Immature natural killer cell (primary cell): ENCODE measurements at regions not wholly inside any gene's neighbourhood (a gene's known extent, or its start where the extent isn't known, plus 50 kb on each side); places are given as distances from the start of the nearest gene placed in this dataset.

Source experiments
- DNase-seq, 3 donors: peaks; one replicate each; pipeline ENCODE4 v3.0.0; 2022; ENCODE audit warnings: mixed read lengths in 1 of 3
- H3K27ac Mint-ChIP-seq, 6 donors: one replicate each; pipeline ENCODE4 v1.8.0; 2020; ENCODE audit warnings: mixed read lengths in 6 of 6, mild to moderate bottlenecking in 5 of 6, inconsistent platforms in 4 of 6, moderate library complexity in 3 of 6
- H3K27me3 Mint-ChIP-seq, 3 donors: one replicate each; pipeline ENCODE4 v1.8.0; 2020 to 2021; ENCODE audit warnings: low read depth in 3 of 3, mild to moderate bottlenecking in 3 of 3, mixed read lengths in 3 of 3, moderate library complexity in 3 of 3, inconsistent platforms in 1 of 3
- H3K36me3 Mint-ChIP-seq, 3 donors: one replicate each; pipeline ENCODE4 v1.8.0; 2020; ENCODE audit warnings: mixed read lengths in 3 of 3, inconsistent platforms in 2 of 3, mild to moderate bottlenecking in 2 of 3
- H3K4me1 Mint-ChIP-seq, 2 donors: one replicate each; pipeline ENCODE4 v1.8.0; 2020; ENCODE audit warnings: inconsistent platforms in 2 of 2, mild to moderate bottlenecking in 2 of 2, mixed read lengths in 2 of 2, moderate library complexity in 1 of 2
- H3K4me3 Mint-ChIP-seq, 5 donors: one replicate each; pipeline ENCODE4 v1.8.0; 2020; ENCODE audit warnings: mild to moderate bottlenecking in 5 of 5, mixed read lengths in 5 of 5, inconsistent platforms in 3 of 5, moderate library complexity in 3 of 5
- H3K9me3 Mint-ChIP-seq, 6 donors: one replicate each; pipeline ENCODE4 v1.8.0; 2020; ENCODE audit warnings: mild to moderate bottlenecking in 6 of 6, mixed read lengths in 6 of 6, inconsistent platforms in 4 of 6, moderate library complexity in 3 of 6

GRCh38 chr2:238586931-238587775, 160.4 kb downstream of the ASB1 start:
- H3K27ac Mint-ChIP-seq: no peak overlapping the region
- no peaks in the 10 kb centered on the region for H3K36me3 Mint-ChIP-seq
- H3K4me1 Mint-ChIP-seq: no peaks in the 10 kb centered on the region
- no peak overlapping the region for H3K4me3 Mint-ChIP-seq
- no peak for DNase-seq
- H3K9me3 Mint-ChIP-seq: peaks cover 0 to 2% (median 0%) of the 10 kb centered on the region in 6 donors
- peaks cover 0 to 6% (median 0%) of the 10 kb centered on the region in 3 donors for H3K27me3 Mint-ChIP-seq

GRCh38 chr2:238587776-238588660, 161.3 kb downstream of the ASB1 start:
- H3K36me3 Mint-ChIP-seq: no peaks in the 10 kb centered on the region
- H3K4me1 Mint-ChIP-seq: no peaks in the 10 kb centered on the region
- no peaks in the 10 kb centered on the region for H3K9me3 Mint-ChIP-seq
- no peak overlapping the region for H3K4me3 Mint-ChIP-seq
- DNase-seq: no peak
- H3K27ac Mint-ChIP-seq: no peak overlapping the region
- peaks cover 0 to 6% (median 0%) of the 10 kb centered on the region in 3 donors for H3K27me3 Mint-ChIP-seq

GRCh38 chr2:238589591-238590460, 163.1 kb downstream of the ASB1 start:
- Mint-ChIP-seq H3K9me3 (no peaks in the 10 kb centered on the region), H3K4me1 (peaks cover 0 to 5% of the 10 kb centered on the region in 2 donors), H3K4me3 (no peak overlapping the region), H3K27ac (no peak overlapping the region), H3K27me3 (peaks cover 0 to 6% (median 4%) of the 10 kb centered on the region in 3 donors), H3K36me3 (no peaks in the 10 kb centered on the region)
- no peak for DNase-seq

- Mint-ChIP-seq H3K27me3 (peaks cover 0 to 4% (median 4%) of the 10 kb centered on the region in 3 donors), H3K36me3 (no peaks in the 10 kb centered on the region), H3K4me1 (peaks cover 0 to 19% of the 10 kb centered on the region in 2 donors), H3K27ac (no peak overlapping the region), H3K4me3 (no peak overlapping the region), H3K9me3 (no peaks in the 10 kb centered on the region)
- no peak for DNase-seq
Measured at GRCh38 chr2:238591732-238592131, 165.0 kb downstream of the ASB1 start.

- Mint-ChIP-seq H3K4me1 (peaks cover 0 to 33% of the 10 kb centered on the region in 2 donors), H3K9me3 (no peaks in the 10 kb centered on the region), H3K27me3 (peaks cover 2 to 5% (median 4%) of the 10 kb centered on the region in 3 donors), H3K4me3 (no peak overlapping the region), H3K27ac (no peak overlapping the region), H3K36me3 (no peaks in the 10 kb centered on the region)
- DNase-seq: no peak
Measured at GRCh38 chr2:238593236-238593635, 166.5 kb downstream of the ASB1 start.

GRCh38 chr2:238593678-238594077, 167.0 kb downstream of the ASB1 start:
- Mint-ChIP-seq H3K27me3 (peaks cover 2 to 5% (median 4%) of the 10 kb centered on the region in 3 donors), H3K4me1 (peaks cover 0 to 33% of the 10 kb centered on the region in 2 donors), H3K4me3 (no peak overlapping the region), H3K36me3 (no peaks in the 10 kb centered on the region), H3K27ac (no peak overlapping the region), H3K9me3 (no peaks in the 10 kb centered on the region)
- no peak for DNase-seq

GRCh38 chr2:238594796-238595749, 168.3 kb downstream of the ASB1 start:
- peak overlapping the region in 3 of 5 donors; percentile 61 to 74 (median 64) for H3K4me3 Mint-ChIP-seq
- peaks cover 0 to 3% (median 0%) of the 10 kb centered on the region in 6 donors for H3K9me3 Mint-ChIP-seq
- peaks cover 0 to 33% of the 10 kb centered on the region in 2 donors for H3K4me1 Mint-ChIP-seq
- peak overlapping the region in 4 of 6 donors; percentile 60 to 91 (median 76) for H3K27ac Mint-ChIP-seq
- no peaks in the 10 kb centered on the region for H3K36me3 Mint-ChIP-seq
- DNase-seq: peak in 1 of 3 donors; percentile 3
- H3K27me3 Mint-ChIP-seq: peaks cover 2 to 5% (median 5%) of the 10 kb centered on the region in 3 donors

GRCh38 chr2:238595750-238596570, 169.2 kb downstream of the ASB1 start:
- Mint-ChIP-seq H3K27me3 (peaks cover 2 to 5% (median 4%) of the 10 kb centered on the region in 3 donors), H3K27ac (peak overlapping the region in 4 of 6 donors; percentile 60 to 91 (median 76)), H3K4me3 (peak overlapping the region in 3 of 5 donors; percentile 61 to 74 (median 64)), H3K9me3 (peaks cover 0 to 3% (median 0%) of the 10 kb centered on the region in 6 donors), H3K4me1 (peaks cover 0 to 33% of the 10 kb centered on the region in 2 donors), H3K36me3 (no peaks in the 10 kb centered on the region)
- peak in 1 of 3 donors; percentile 14 for DNase-seq

- Mint-ChIP-seq H3K27ac (peak overlapping the region in 4 of 6 donors; percentile 8 to 72 (median 64)), H3K4me1 (peaks cover 0 to 33% of the 10 kb centered on the region in 2 donors), H3K9me3 (peaks cover 0 to 3% (median 0%) of the 10 kb centered on the region in 6 donors), H3K36me3 (no peaks in the 10 kb centered on the region), H3K4me3 (peak overlapping the region in 3 of 5 donors; percentile 8 to 58 (median 47)), H3K27me3 (peaks cover 2 to 5% (median 4%) of the 10 kb centered on the region in 3 donors)
- DNase-seq: no peak
Measured at GRCh38 chr2:238596571-238597551, 170.1 kb downstream of the ASB1 start.

GRCh38 chr2:238597638-238598528, 171.2 kb downstream of the ASB1 start:
- no peak for DNase-seq
- Mint-ChIP-seq H3K4me3 (peak overlapping the region in 1 of 5 donors; percentile 58), H3K4me1 (peaks cover 0 to 33% of the 10 kb centered on the region in 2 donors), H3K36me3 (no peaks in the 10 kb centered on the region), H3K9me3 (peaks cover 0 to 6% (median 0%) of the 10 kb centered on the region in 6 donors), H3K27ac (peak overlapping the region in 3 of 6 donors; percentile 42 to 83 (median 63)), H3K27me3 (peaks cover 4 to 12% (median 5%) of the 10 kb centered on the region in 3 donors)
